Endothelial cell of umbilical vein (primary cell): ENCODE measurements at regions not wholly inside any gene's neighbourhood (a gene's known extent, or its start where the extent isn't known, plus 50 kb on each side); places are given as distances from the start of the nearest gene placed in this dataset.

Source experiments
- BruUV-seq: library from RNA; stranded (reverse); fragments of 400-500 nt; replicated peaks from 2 replicates; lab custom pipeline; 2021; lab: Mats Ljungman, UMichigan
- CTCF ChIA-PET: fragments of 300-600, 350-600 bp; sonication (Branson Sonifier 250); formaldehyde crosslinking; loops from one replicate; lab custom pipeline; 2021; ENCODE audit warnings: antibody characterized with exemption, inconsistent platforms; lab: Charles Lee
- POLR2A ChIA-PET: fragments of 300-600, 350-600 bp; sonication (Branson Sonifier 250); formaldehyde crosslinking; loops from one replicate; lab custom pipeline; 2021; ENCODE audit warnings: antibody characterized with exemption, inconsistent platforms; lab: Charles Lee
- DNase-seq: peaks from one replicate; pipeline ENCODE4 v3.0.0-alpha.2; 2011; ENCODE audit warnings: low read depth, low spot score
- FAIRE-seq: peaks from 2 replicates; lab custom pipeline; 2011; peaks lifted over from hg19 to GRCh38; lab: Jason Lieb, UNC
- H2AFZ ChIP-seq: 2 replicates; pipeline ENCODE4 v1.6.0; 2012; ENCODE audit warnings: low read depth, low read length, control low read depth, inconsistent platforms
- H3K27ac ChIP-seq: 2 replicates; pipeline ENCODE4 v1.5.1; 2011; ENCODE audit warnings: low read depth, mild to moderate bottlenecking, control low read depth, low read length, moderate library complexity; ENCODE audit not compliant: insufficient read depth
- H3K27me3 ChIP-seq, 2 experiments: 2 replicates each; pipeline versions ENCODE4 v1.6.0 to v1.6.1; 2011; ENCODE audit warnings: low read length in 2 of 2, mixed read lengths in 1 of 2; ENCODE audit not compliant: control insufficient read depth in 2 of 2, insufficient read depth in 2 of 2
- H3K36me3 ChIP-seq, 2 experiments: 2 replicates in 1 of 2; 3 replicates in 1 of 2; pipeline ENCODE4 v1.5.1; 2011; ENCODE audit warnings: low read length in 2 of 2, mild to moderate bottlenecking in 1 of 2, moderate library complexity in 1 of 2; ENCODE audit not compliant: control insufficient read depth in 2 of 2, insufficient read depth in 2 of 2; ENCODE audit errors: extremely low read depth in 1 of 2
- H3K4me1 ChIP-seq: 3 replicates; pipeline ENCODE4 v1.5.1; 2011; ENCODE audit warnings: mild to moderate bottlenecking, low read length; ENCODE audit not compliant: control insufficient read depth, insufficient read depth; ENCODE audit errors: extremely low read depth
- H3K4me2 ChIP-seq: 2 replicates; pipeline ENCODE4 v1.6.1; 2011; ENCODE audit warnings: low read length, control low read depth, mixed read lengths; ENCODE audit not compliant: insufficient read depth
- H3K4me3 ChIP-seq, 3 experiments: fragments of 200-600 bp in 1 of 3; sonication (generic), shearing (Covaris generic) in 1 of 3; replicated peaks in 1 of 3; 2 replicates each; pipeline ENCODE4 v1.5.1; 2011 to 2016; ENCODE audit warnings: control low read depth in 3 of 3, low read length in 3 of 3, mild to moderate bottlenecking in 2 of 3, inconsistent platforms in 1 of 3, low read depth in 1 of 3, moderate library complexity in 1 of 3; ENCODE audit not compliant: insufficient read depth in 1 of 3
- H3K79me2 ChIP-seq: 2 replicates; pipeline ENCODE4 v1.6.0; 2012; ENCODE audit warnings: low read length, inconsistent platforms; ENCODE audit not compliant: control insufficient read depth, insufficient read depth
- H3K9ac ChIP-seq: replicated peaks from 2 replicates; pipeline ENCODE3; 2011; ENCODE audit warnings: low read length, control low read depth; ENCODE audit not compliant: insufficient read depth; ENCODE audit errors: extremely low read depth
- H3K9me1 ChIP-seq: replicated peaks from 3 replicates; pipeline ENCODE4 v1.6.0; 2011; ENCODE audit warnings: mild to moderate bottlenecking, low read length; ENCODE audit not compliant: control insufficient read depth, insufficient read depth; ENCODE audit errors: extremely low read depth
- H3K9me3 ChIP-seq: replicated peaks from 2 replicates; pipeline ENCODE4 v1.5.1; 2012; ENCODE audit warnings: low read length, inconsistent platforms; ENCODE audit not compliant: control insufficient read depth, insufficient read depth
- H4K20me1 ChIP-seq: replicated peaks from 2 replicates; pipeline ENCODE3; 2011; ENCODE audit warnings: mild to moderate bottlenecking, low read length; ENCODE audit not compliant: control insufficient read depth, insufficient read depth; ENCODE audit errors: extremely low read depth
- GATA2 ChIP-seq: IDR thresholded peaks from 2 replicates; pipeline ENCODE4 v1.7.0; 2011; ENCODE audit warnings: low read depth, mild to moderate bottlenecking, moderate library complexity, mixed read lengths, low read length; ENCODE audit not compliant: insufficient read length, insufficient read depth
- JUN ChIP-seq: IDR thresholded peaks from 2 replicates; pipeline ENCODE4 v1.6.1; 2011; ENCODE audit warnings: borderline replicate concordance, low read depth; ENCODE audit not compliant: insufficient read length, insufficient read depth
- dilution Hi-C: fragments of 300-500 bp; cut with MboI; formaldehyde crosslinking; loops from one replicate; pipeline ENCODE4 v1.15.0; 2019; ENCODE audit warnings: low sequenced_read_pairs; ENCODE audit not compliant: extremely low pct_ligation_motif_present
- intact Hi-C: fragments of 100-400 bp; cut with micrococcal nuclease; formaldehyde crosslinking; loops from one replicate; pipeline ENCODE4 v1.10.0; 2022
- TF ChIP-seq, protein P1 (sequence below), 2 donors: IDR thresholded peaks; 1 replicate in 1 of 2; 2 replicates in 1 of 2; pipeline ENCODE4 v1.5.1; 2011; ENCODE audit warnings: low read length in 2 of 2, mild to moderate bottlenecking in 2 of 2, moderate library complexity in 2 of 2, control low read depth in 1 of 2, inconsistent platforms in 1 of 2, low read depth in 1 of 2; ENCODE audit not compliant: insufficient read depth in 1 of 2; ENCODE audit errors: extremely low read depth in 1 of 2

DNA sequence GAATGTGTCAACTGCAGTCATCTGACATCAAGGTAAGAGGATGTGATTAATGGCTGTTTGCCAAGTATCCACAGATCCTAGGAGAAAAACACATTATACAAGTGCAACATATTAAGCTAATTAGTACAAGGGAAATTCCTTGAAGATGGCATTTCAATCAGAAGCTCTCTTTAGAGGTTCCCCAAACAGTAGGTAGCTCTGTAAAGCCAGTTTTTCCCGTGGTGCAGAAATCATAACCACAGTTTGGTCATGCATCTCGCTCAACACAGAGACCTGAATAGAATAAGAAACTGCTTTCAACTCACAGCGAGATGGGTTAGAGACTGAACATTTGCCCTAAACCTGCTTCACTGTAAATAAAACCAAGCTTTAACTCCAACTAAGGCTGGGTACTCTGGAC, 230.5 kb upstream of the CAMK1G start:
- Histone ChIP-seq H3K4me1 (no peaks in the 10 kb centered on the region), H2AFZ (no peak overlapping the region), H3K9ac (no peak overlapping the region), H3K36me3 (no peaks in the 10 kb centered on the region), H3K79me2 (no peaks in the 10 kb centered on the region), H3K4me3 (no peak overlapping the region), H3K27ac (no peak overlapping the region), H4K20me1 (no peaks in the 10 kb centered on the region), H3K9me3 (no peaks in the 10 kb centered on the region), H3K9me1 (no peaks in the 10 kb centered on the region), H3K27me3 (peaks cover 0 to 2% of the 10 kb centered on the region in 2 experiments), H3K4me2 (no peak overlapping the region)
- no TSS peak for BruUV-seq
- CTCF ChIA-PET = no interaction called here
- dilution Hi-C loops = no loop called here
- DNase-seq = no peak
- FAIRE-seq = no peak
- POLR2A ChIA-PET = no interaction called here
- intact Hi-C loops = loop anchor here (5.0 kb wide), 2 partner anchors 151 to 214 kb away; no protein-coding TSS in a partner anchor
- TF ChIP-seq, protein P1, sequence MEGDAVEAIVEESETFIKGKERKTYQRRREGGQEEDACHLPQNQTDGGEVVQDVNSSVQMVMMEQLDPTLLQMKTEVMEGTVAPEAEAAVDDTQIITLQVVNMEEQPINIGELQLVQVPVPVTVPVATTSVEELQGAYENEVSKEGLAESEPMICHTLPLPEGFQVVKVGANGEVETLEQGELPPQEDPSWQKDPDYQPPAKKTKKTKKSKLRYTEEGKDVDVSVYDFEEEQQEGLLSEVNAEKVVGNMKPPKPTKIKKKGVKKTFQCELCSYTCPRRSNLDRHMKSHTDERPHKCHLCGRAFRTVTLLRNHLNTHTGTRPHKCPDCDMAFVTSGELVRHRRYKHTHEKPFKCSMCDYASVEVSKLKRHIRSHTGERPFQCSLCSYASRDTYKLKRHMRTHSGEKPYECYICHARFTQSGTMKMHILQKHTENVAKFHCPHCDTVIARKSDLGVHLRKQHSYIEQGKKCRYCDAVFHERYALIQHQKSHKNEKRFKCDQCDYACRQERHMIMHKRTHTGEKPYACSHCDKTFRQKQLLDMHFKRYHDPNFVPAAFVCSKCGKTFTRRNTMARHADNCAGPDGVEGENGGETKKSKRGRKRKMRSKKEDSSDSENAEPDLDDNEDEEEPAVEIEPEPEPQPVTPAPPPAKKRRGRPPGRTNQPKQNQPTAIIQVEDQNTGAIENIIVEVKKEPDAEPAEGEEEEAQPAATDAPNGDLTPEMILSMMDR (IDR thresholded peaks at IDR 0.05; ENCODE audit: extremely low read depth in 1 of 2, insufficient read depth in 1 of 2, low read depth in 1 of 2, low read length in 2 of 2) = no peak
- no peak for TF ChIP-seq GATA2

DNA sequence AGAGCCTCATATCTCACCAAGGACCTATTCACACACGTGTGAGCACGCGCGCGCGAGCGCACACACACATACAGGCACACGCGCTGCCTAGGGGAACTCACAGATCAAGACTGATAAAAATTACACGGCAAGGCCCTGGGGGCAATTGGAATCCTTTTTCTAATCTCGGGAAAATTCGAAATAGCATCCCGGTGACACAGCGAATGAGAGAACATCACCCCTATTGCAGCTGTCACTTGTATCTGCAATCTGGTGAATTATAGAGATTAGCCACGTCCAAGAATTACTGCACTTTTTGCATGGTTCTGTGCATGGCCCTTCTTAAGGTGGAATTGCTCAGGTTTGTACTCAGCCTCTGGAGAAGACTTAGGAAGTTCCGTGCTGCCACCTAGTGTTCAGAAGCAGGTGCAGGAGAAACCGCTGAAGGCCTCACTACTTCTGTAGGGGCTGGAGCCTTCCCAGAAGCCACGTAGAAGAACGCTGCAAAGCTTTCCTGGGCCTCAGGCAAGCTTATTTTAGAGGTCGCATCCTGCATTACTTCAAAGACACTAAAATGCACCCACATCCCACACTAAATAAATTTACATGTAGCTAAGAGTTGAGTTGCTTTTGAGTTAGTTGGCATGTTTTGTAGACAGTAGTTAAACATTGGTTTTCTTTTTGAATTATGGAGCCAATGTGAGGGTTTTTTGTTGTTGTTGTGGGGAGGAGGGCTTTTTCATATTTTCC, 229.2 kb upstream of the CAMK1G start:
- H3K27ac ChIP-seq = no peak overlapping the region

More for the DNA sequence above, 229.2 kb upstream of the CAMK1G start:
- H3K36me3 ChIP-seq = no peaks in the 10 kb centered on the region
- peaks cover 0 to 2% of the 10 kb centered on the region in 2 experiments for H3K27me3 ChIP-seq
- dilution Hi-C loops (no loop called here), intact Hi-C loops (loop anchor here (5.0 kb wide), 2 partner anchors 152 to 213 kb away; no protein-coding TSS in a partner anchor)
- peak; percentile 92 for FAIRE-seq
- ChIA-PET CTCF (interaction anchor here (0.6 to 1.5 kb wide), 4 partner anchors 9 to 151 kb away, joined by 3 read pairs; no protein-coding TSS in a partner anchor), POLR2A (no interaction called here)
- H4K20me1 ChIP-seq = no peaks in the 10 kb centered on the region
- H3K9me1 ChIP-seq = no peaks in the 10 kb centered on the region
- no peak overlapping the region for H2AFZ ChIP-seq
- no peak for TF ChIP-seq JUN
- TF ChIP-seq, protein P1 (IDR thresholded peaks at IDR 0.05; ENCODE audit: extremely low read depth in 1 of 2, insufficient read depth in 1 of 2, low read depth in 1 of 2, low read length in 2 of 2) = peak; percentile 81 to 90
- H3K9ac ChIP-seq = no peak overlapping the region
- H3K79me2 ChIP-seq = no peaks in the 10 kb centered on the region
- H3K9me3 ChIP-seq = no peaks in the 10 kb centered on the region
- DNase-seq = peak; percentile 57
- no peak overlapping the region for H3K4me2 ChIP-seq
- H3K4me1 ChIP-seq = no peaks in the 10 kb centered on the region
- H3K4me3 ChIP-seq = no peak overlapping the region
- no TSS peak for BruUV-seq
